NCI-H2171 treated with DMSO at 0.1 percent for 48 hours (cell line): ENCODE measurements at regions not wholly inside any gene's neighbourhood (a gene's known extent, or its start where the extent isn't known, plus 50 kb on each side); places are given as distances from the start of the nearest gene placed in this dataset.
"Not testable (repeated sequence)": the region's sequence is repeated elsewhere in the genome, so short reads cannot be mapped to it uniquely, and the experiment has no call there.

Experiments used
- DNase-seq: peaks from one replicate; lab custom pipeline; 2025; lab: John Stamatoyannopoulos, UW

- peak; percentile 61 for DNase-seq
These were observed 283.5 kb downstream of the C16orf95 start for GRCh38 chr16:87033541-87034300.

- peak; percentile 43 for DNase-seq
These were observed 282.9 kb downstream of the C16orf95 start for GRCh38 chr16:87034317-87034716.

GRCh38 chr16:87035053-87035452, 282.1 kb downstream of the C16orf95 start:
- no peak for DNase-seq

- no peak for DNase-seq
These were observed 280.2 kb downstream of the C16orf95 start for GRCh38 chr16:87037012-87037411.

- DNase-seq, result not testable (repeated sequence)
These were observed 278.7 kb downstream of the C16orf95 start for GRCh38 chr16:87038528-87038927.

- no peak for DNase-seq
These were observed 276.7 kb downstream of the C16orf95 start for GRCh38 chr16:87040169-87041117.

- no peak for DNase-seq
These were observed 275.9 kb downstream of the C16orf95 start for GRCh38 chr16:87041286-87041685.

- DNase-seq, result peak; percentile 97
These were observed 274.5 kb downstream of the C16orf95 start for GRCh38 chr16:87042551-87043230.

- peak; percentile 41 for DNase-seq
These were observed 273.8 kb downstream of the C16orf95 start for GRCh38 chr16:87043231-87044031.

- no peak for DNase-seq
These were observed 273.2 kb downstream of the C16orf95 start for GRCh38 chr16:87044032-87044382.

GRCh38 chr16:87044829-87045228, 272.4 kb downstream of the C16orf95 start:
- DNase-seq, result no peak

GRCh38 chr16:87045466-87046216, 271.6 kb downstream of the C16orf95 start:
- DNase-seq, result peak; percentile 78

- DNase-seq, result no peak
These were observed 271.0 kb downstream of the C16orf95 start for GRCh38 chr16:87046235-87046634.

- DNase-seq, result peak; percentile 99
These were observed 269.8 kb downstream of the C16orf95 start for GRCh38 chr16:87047221-87048037.

GRCh38 chr16:87048038-87048729, 269.0 kb downstream of the C16orf95 start:
- DNase-seq, result peak; percentile 74

- no peak for DNase-seq
These were observed 268.5 kb downstream of the C16orf95 start for GRCh38 chr16:87048730-87049115.

- not testable (repeated sequence) for DNase-seq
These were observed 268.0 kb downstream of the C16orf95 start for GRCh38 chr16:87049216-87049615.

GRCh38 chr16:87050142-87050541, 267.1 kb downstream of the C16orf95 start:
- no peak for DNase-seq
